Astrocyte of the spinal cord (primary cell): ENCODE measurements at regions not wholly inside any gene's neighbourhood (a gene's known extent, or its start where the extent isn't known, plus 50 kb on each side); places are given as distances from the start of the nearest gene placed in this dataset.
A peak's percentile ranks its signal among the peaks of the same experiment; 100 is the strongest.
"Not testable (repeated sequence)": the region's sequence is repeated elsewhere in the genome, so short reads cannot be mapped to it uniquely, and the experiment has no call there.

Experiments
- DNase-seq: peaks from one replicate; pipeline ENCODE4 v3.0.0; 2011; ENCODE audit warnings: low read depth, low spot score
- H3K4me3 ChIP-seq: 2 replicates; pipeline ENCODE4 v1.5.1; 2011; ENCODE audit warnings: low read depth, mild to moderate bottlenecking, low read length, moderate library complexity
- in situ Hi-C: cut with HindIII; loops from 2 replicates; pipeline ENCODE4 v1.10.0; 2017; ENCODE audit warnings: low sequenced_read_pairs
- TF ChIP-seq, protein P1 (sequence below): IDR thresholded peaks from 2 replicates; pipeline ENCODE4 v1.5.1; 2012; ENCODE audit warnings: low read depth, mild to moderate bottlenecking, low read length, inconsistent platforms

DNA sequence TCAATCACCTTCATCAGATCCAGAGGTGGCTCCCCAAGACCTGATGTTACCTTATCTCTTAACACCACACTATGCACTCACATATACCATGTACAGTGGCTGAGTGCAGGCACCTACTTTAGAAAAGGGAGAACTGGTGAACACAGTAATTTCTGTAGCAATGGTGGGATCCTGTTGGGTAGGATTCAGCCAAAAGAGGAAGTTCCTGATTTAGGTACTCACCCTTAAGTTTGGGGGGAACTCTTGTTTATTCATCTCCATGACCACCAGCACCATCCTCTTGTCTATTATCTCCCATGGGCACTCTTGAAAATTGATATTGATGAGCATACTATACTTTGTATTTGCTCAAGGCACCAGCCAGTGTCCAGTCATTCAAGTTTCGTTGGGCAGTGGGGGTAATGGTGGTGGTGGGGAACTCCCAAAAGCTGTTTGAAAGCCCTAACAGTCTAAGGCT lies 324.4 kb downstream of the LMO7 start:
- TF ChIP-seq, protein P1, sequence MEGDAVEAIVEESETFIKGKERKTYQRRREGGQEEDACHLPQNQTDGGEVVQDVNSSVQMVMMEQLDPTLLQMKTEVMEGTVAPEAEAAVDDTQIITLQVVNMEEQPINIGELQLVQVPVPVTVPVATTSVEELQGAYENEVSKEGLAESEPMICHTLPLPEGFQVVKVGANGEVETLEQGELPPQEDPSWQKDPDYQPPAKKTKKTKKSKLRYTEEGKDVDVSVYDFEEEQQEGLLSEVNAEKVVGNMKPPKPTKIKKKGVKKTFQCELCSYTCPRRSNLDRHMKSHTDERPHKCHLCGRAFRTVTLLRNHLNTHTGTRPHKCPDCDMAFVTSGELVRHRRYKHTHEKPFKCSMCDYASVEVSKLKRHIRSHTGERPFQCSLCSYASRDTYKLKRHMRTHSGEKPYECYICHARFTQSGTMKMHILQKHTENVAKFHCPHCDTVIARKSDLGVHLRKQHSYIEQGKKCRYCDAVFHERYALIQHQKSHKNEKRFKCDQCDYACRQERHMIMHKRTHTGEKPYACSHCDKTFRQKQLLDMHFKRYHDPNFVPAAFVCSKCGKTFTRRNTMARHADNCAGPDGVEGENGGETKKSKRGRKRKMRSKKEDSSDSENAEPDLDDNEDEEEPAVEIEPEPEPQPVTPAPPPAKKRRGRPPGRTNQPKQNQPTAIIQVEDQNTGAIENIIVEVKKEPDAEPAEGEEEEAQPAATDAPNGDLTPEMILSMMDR, result no peak
- H3K4me3 ChIP-seq, result no peak overlapping the region
- DNase-seq, result no peak
- in situ Hi-C loops, result no loop called here

DNA sequence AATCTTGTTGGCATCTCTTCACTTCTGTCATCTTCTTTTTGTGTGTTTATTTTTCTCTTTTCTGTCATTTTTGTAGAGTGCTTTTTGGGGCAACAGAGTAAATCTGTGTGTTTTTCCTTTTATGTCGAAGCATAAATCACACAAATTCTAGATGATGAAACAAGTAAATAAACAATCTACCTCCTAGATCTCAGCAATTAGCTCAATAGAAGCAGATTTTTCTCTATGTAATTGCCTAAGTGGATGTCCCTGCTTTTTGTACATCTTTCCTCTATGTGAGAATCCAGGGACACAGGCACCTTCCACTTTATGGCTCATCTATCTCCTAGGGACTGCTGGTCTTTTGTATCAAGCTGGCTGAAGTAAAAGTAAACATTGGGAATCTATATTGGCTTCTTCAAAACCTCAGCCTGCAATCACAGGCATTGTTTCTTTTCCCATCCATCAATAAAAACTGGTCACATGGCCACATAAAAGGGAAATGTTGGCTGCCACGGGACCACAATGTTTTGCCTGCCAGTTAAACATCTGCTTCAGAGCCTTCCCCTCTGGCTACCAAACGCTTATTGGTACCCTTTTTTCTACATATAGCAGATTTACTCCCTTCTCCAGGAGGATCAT lies 323.8 kb downstream of the LMO7 start:
- in situ Hi-C loops, result no loop called here
- TF ChIP-seq, protein P1, result no peak
- no peak overlapping the region for H3K4me3 ChIP-seq
- DNase-seq, result peak; percentile 2

DNA sequence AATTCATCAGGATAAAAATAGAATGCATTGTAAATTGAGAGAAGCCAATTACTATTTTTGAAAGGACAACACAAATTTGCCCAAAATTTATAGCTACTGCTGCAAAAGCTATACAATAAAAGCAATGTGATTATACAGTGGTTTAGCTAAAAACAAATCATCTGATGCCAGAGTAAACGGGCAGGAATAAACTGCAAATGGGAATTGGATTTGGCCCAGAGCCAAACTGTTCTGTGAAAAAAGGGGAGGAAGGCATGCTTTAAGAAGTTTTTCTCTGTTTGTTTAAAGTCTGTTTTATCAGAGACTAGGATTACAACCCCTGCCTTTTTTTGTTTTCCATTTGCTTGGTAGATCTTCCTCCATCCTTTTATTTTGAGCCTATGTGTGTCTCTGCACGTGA lies 317.5 kb downstream of the LMO7 start:
- in situ Hi-C loops, H3K4me3 ChIP-seq, DNase-seq: not testable (repeated sequence)

DNA sequence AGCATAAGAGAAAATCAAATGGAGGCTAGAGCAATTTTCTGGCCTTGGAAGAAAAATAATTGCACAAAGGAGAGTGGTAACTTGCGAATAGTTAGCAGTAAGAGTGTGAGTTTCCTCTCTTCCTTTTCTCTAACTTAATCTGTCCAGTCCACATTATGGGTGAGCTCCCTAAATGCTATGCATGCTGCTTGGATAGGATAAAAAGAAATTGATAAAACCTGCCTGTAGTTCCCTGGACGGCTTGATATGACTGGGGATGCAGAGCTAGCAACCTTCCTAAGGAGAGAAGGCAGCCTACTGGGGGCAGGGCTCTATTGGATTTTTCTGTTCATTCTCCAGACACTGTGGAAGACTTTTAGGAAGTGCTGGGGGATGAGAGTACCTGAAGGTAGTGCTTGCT lies 311.3 kb downstream of the LMO7 start:
- in situ Hi-C loops, result no loop called here
- DNase-seq, result no peak
- TF ChIP-seq, protein P1, result no peak
- no peak overlapping the region for H3K4me3 ChIP-seq

DNA sequence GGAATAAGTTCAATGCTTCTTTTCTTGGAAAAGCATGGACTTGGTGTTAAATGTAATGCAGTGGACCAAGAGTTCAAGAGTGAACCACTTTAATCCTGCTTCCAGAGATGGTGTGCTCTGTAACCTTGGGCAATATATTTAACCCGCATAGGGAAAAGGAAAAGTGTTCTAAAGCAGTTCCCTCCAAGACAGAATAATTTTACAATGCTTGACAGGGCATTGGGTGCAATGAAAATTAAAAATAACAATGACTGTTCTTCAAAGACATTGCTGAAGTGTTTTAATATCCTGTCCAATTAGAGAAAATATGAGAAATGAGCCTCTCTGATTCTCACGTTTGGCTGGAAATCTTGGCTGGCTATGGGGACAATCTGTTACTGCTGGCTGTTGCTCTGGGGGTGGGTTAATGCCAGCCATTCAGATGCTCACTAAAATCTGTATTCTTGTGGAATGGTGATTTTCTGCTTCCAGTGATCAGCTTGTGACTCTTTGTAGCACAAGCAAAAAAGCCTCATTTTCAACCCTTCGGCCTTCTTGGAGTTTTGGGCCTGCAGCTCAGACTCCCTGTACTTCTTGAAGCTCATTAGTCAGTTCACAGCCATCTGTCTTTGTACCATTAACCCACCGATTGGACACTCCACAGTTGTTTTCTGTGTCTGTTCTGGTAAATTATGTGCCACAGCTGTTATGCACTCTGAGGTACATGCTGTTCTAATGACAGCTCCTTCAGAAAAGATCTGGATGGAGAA lies 310.6 kb downstream of the LMO7 start:
- DNase-seq, result no peak
- in situ Hi-C loops, result no loop called here
- H3K4me3 ChIP-seq, result no peak overlapping the region
- TF ChIP-seq, protein P1, result no peak

DNA sequence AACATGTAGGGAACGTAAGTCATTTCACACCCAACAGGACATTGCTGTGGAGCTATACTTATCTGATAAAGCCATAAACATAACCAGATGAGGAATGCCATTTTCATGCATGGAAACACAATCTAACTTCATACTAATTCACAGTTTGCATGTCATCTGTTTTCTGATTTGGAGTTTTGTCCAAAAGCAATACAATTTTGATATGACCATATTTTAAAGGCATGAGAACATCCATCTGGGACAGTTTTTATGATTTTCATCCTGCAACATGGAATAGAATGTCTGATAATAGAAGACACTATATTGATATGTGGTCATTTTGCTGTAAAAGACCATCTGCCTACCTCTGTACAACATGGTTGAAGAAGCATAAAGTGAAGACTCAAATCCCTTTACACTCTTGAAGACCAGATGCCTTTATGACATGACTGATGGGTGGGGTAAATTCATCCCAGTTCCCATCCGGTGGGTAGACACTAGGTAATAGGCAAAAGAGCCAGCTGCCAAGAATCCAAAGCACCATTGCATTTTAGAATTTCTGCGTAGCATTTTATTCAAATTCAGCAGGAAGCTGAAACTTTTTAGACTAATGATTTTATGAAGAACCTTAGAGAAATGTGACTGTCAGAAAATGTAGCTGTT lies 309.8 kb downstream of the LMO7 start:
- TF ChIP-seq, protein P1, result no peak
- no peak for DNase-seq
- no peak overlapping the region for H3K4me3 ChIP-seq
- in situ Hi-C loops, result no loop called here
